Right atrium auricular region (tissue), 2 donors: ENCODE measurements at regions not wholly inside any gene's neighbourhood (a gene's known extent, or its start where the extent isn't known, plus 50 kb on each side); places are given as distances from the start of the nearest gene placed in this dataset.

Experiments used
- DNase-seq: peaks from one replicate; pipeline ENCODE4 v3.0.0-alpha.2; 2019; ENCODE audit warnings: low spot score
- H3K27ac ChIP-seq, 2 donors: fragments of 200-600 bp; sonication (generic); 1 replicate in 1 of 2; 2 replicates in 1 of 2; pipeline ENCODE4 v1.5.1; 2016 to 2019
- H3K27me3 ChIP-seq, 2 donors: fragments of 200-600 bp; sonication (generic); one replicate each; pipeline versions ENCODE4 v1.5.1 to v1.6.0; 2017 to 2019
- H3K36me3 ChIP-seq: fragments of 200-600 bp; sonication (generic); one replicate; pipeline ENCODE4 v1.5.1; 2016
- H3K4me1 ChIP-seq, 2 donors: fragments of 200-600 bp; sonication (generic); one replicate each; pipeline versions ENCODE4 v1.5.1 to v1.6.0; 2017 to 2019
- H3K4me3 ChIP-seq, 2 donors: fragments of 200-600 bp; sonication (generic); 1 replicate in 1 of 2; 2 replicates in 1 of 2; pipeline ENCODE4 v1.5.1; 2017 to 2019; ENCODE audit warnings: mild to moderate bottlenecking in 1 of 2, moderate library complexity in 1 of 2
- H3K9me3 ChIP-seq, 2 donors: fragments of 200-600 bp; sonication (generic); one replicate each; pipeline ENCODE4 v1.5.1; 2019
- CTCF ChIP-seq, 2 donors: fragments of 200-600 bp; sonication (generic); IDR thresholded peaks; one replicate each; pipeline ENCODE4 v1.5.1; 2019; ENCODE audit warnings: antibody characterized with exemption in 2 of 2

- no peak for TF ChIP-seq CTCF (IDR thresholded peaks at IDR 0.05)
Measured at GRCh38 chr3:106275592-106275991, 406.8 kb upstream of the CBLB start.

GRCh38 chr3:106276151-106276550, 407.3 kb upstream of the CBLB start:
- no peaks in the 10 kb centered on the region for H3K9me3 ChIP-seq
- no peak overlapping the region for H3K4me3 ChIP-seq
- no peaks in the 10 kb centered on the region for H3K36me3 ChIP-seq
- no peak for TF ChIP-seq CTCF (IDR thresholded peaks at IDR 0.05)
- no peaks in the 10 kb centered on the region for H3K4me1 ChIP-seq
- no peak overlapping the region for H3K27ac ChIP-seq
- no peak for DNase-seq
- no peaks in the 10 kb centered on the region for H3K27me3 ChIP-seq

More at GRCh38 chr3:106275592-106275991, 406.8 kb upstream of the CBLB start:
- Histone ChIP-seq H3K27me3 (no peaks in the 10 kb centered on the region), H3K4me3 (no peak overlapping the region), H3K27ac (no peak overlapping the region), H3K36me3 (no peaks in the 10 kb centered on the region), H3K4me1 (no peaks in the 10 kb centered on the region), H3K9me3 (no peaks in the 10 kb centered on the region)
- DNase-seq, result no peak

GRCh38 chr3:106276755-106277612, 408.2 kb upstream of the CBLB start:
- H3K9me3 ChIP-seq, result no peaks in the 10 kb centered on the region
- H3K27ac ChIP-seq, result no peak overlapping the region
- no peak overlapping the region for H3K4me3 ChIP-seq
- no peaks in the 10 kb centered on the region for H3K4me1 ChIP-seq
- TF ChIP-seq CTCF (IDR thresholded peaks at IDR 0.05), result no peak
- H3K27me3 ChIP-seq, result no peaks in the 10 kb centered on the region
- no peaks in the 10 kb centered on the region for H3K36me3 ChIP-seq
- no peak for DNase-seq

GRCh38 chr3:106277731-106278130, 408.9 kb upstream of the CBLB start:
- Histone ChIP-seq H3K27ac (no peak overlapping the region), H3K36me3 (no peaks in the 10 kb centered on the region)
- TF ChIP-seq CTCF (IDR thresholded peaks at IDR 0.05), result no peak

GRCh38 chr3:106281221-106281620, 412.4 kb upstream of the CBLB start:
- no peaks in the 10 kb centered on the region for H3K27me3 ChIP-seq
- no peaks in the 10 kb centered on the region for H3K9me3 ChIP-seq
- no peaks in the 10 kb centered on the region for H3K36me3 ChIP-seq
- no peaks in the 10 kb centered on the region for H3K4me1 ChIP-seq
- H3K4me3 ChIP-seq, result no peak overlapping the region
- no peak for DNase-seq
- H3K27ac ChIP-seq, result no peak overlapping the region
- no peak for TF ChIP-seq CTCF (IDR thresholded peaks at IDR 0.05)

More at GRCh38 chr3:106277731-106278130, 408.9 kb upstream of the CBLB start:
- H3K9me3 ChIP-seq, result no peaks in the 10 kb centered on the region
- H3K27me3 ChIP-seq, result no peaks in the 10 kb centered on the region
- H3K4me3 ChIP-seq, result no peak overlapping the region
- no peaks in the 10 kb centered on the region for H3K4me1 ChIP-seq
- DNase-seq, result no peak

GRCh38 chr3:106282943-106283342, 414.1 kb upstream of the CBLB start:
- no peak for TF ChIP-seq CTCF (IDR thresholded peaks at IDR 0.05)
- no peak for DNase-seq
- Histone ChIP-seq H3K9me3 (no peaks in the 10 kb centered on the region), H3K36me3 (no peaks in the 10 kb centered on the region), H3K4me1 (no peaks in the 10 kb centered on the region), H3K27ac (no peak overlapping the region), H3K4me3 (no peak overlapping the region), H3K27me3 (no peaks in the 10 kb centered on the region)
